OCI-M2 (cell line): ENCODE measurements at regions not wholly inside any gene's neighbourhood (a gene's known extent, or its start where the extent isn't known, plus 50 kb on each side); places are given as distances from the start of the nearest gene placed in this dataset.
"Not testable (repeated sequence)": the region's sequence is repeated elsewhere in the genome, so short reads cannot be mapped to it uniquely, and the experiment has no call there.

Experiments used
- DNase-seq: peaks from one replicate; lab custom pipeline; 2025; ENCODE audit not compliant: unreplicated experiment; lab: John Stamatoyannopoulos, UW

GRCh38 chr12:87349681-87350080 lies 679.5 kb downstream of the C12orf50 start:
- no peak for DNase-seq

DNA sequence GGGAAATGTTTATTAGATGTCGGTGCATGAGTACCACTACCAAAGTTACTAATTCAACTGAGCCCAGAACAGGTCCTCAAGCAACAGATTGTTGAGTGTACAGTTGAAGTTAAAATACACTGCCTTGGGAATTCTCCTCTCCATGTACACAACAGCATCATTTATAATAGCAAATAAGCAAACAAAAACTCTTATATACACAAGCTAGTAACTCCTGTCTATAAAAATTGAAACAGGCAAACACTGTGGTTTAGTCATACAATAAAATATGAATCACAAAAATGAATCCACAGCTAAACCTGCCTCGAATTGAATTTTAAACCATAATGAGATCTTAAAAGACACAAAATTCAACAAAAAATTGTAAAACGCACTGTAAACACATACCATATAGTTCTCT lies 681.1 kb downstream of the C12orf50 start:
- DNase-seq = no peak

- DNase-seq = no peak
Observed at GRCh38 chr12:87344699-87345098, 684.5 kb downstream of the C12orf50 start.

GRCh38 chr12:87338681-87339080 lies 690.5 kb downstream of the C12orf50 start:
- DNase-seq = no peak

GRCh38 chr12:87336814-87337336 lies 692.3 kb downstream of the C12orf50 start:
- DNase-seq = no peak

DNA sequence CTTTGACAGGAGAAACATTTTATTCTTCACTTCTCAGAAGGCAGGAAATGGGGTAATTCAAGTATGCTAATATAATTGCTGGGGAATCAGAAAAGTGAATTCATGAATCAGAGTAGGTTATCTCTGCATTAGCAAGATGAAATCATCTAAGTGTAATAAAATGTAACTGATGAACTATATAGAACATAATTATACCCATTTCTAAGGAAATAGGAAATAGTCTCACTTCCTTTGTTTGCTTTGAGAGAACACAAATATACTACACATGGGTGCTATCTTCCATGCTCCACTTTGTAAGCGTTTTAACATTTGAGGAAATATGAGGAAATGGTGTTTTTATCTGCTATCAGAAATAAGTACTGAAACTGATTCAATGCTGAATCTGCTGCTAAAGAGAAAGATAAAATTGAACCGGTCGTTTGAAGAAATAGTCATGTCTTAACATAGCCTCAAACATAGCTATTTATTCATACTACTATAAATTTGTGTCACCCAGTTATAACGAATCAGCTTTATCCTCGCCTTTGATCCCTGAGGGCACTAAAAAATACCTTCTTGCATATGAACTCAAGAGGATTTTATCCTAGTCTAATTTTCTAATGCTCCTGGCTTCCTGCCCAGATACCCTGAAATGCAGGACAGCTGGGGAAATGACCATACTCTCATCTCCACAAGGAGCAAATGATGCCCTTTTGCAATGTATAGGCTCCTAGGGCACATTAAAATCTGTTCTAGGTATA lies 696.0 kb downstream of the C12orf50 start:
- DNase-seq = no peak

DNA sequence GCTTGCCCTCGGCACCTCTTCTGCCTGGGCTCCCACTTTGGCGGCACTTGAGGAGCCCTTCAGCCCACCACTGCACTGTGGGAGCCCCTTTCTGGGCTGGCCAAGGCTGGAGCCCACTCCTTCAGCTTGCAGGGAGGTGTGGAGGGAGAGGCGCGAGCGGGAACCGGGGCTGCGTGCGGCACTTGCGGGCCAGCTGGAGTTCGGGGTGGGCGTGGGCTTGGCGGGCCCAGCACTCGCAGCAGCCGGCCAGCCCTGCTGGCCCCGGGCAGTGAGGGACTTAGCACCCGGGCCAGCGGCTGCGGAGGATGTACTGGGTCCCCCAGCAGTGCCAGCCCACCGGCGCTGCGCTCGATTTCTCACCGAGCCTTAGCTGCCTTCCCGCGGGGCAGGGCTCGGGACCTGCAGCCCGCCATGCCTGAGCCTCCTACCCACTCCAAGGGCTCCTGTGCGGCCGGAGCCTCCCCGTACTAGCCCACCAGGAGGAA lies 699.1 kb downstream of the C12orf50 start:
- not testable (repeated sequence) for DNase-seq

- DNase-seq = no peak
Observed at GRCh38 chr12:87329076-87329863, 699.9 kb downstream of the C12orf50 start.

- no peak for DNase-seq
Observed at GRCh38 chr12:87323369-87323768, 705.8 kb downstream of the C12orf50 start.

- no peak for DNase-seq
Observed at GRCh38 chr12:87320724-87321123, 708.5 kb downstream of the C12orf50 start.

DNA sequence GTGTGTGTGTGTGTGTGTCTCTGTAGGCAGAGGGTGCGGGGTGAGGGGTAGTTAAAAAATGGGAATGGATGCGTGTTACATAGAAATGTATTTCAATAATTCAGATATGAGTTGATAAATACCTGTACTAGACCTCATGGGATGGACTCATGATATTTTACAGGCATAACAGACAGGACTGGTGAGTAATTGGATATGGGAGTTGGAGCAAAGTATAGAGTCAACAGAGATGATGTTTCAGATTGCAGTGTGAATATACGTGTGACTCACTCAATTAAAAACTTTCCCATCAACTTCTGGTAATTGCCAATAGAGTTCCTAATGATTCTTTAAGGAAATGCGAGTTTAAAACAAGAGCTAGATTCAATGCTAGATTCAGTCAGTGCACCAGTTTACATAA lies 711.9 kb downstream of the C12orf50 start:
- no peak for DNase-seq

- no peak for DNase-seq
Observed at GRCh38 chr12:87311206-87311605, 718.0 kb downstream of the C12orf50 start.

GRCh38 chr12:87310126-87310525 lies 719.1 kb downstream of the C12orf50 start:
- DNase-seq = no peak

DNA sequence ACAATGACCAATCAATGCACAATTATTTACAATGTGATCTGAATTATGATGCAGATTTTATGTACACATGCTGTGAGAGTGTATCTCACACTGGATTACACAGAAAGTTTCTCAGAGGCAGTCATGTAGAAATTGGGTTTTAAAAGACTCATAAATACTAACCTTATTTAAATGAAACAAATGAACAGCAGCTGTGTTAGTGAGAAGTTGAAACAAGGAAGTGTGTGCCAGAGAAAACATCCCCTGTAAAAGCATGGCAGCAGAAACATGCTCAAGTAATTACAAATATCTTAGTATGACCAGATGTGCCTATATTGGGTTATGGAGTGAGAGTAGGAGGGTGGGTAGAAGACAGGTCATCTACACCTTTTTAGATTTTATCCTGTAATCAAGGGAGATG lies 723.7 kb downstream of the C12orf50 start:
- no peak for DNase-seq

- no peak for DNase-seq
Observed at GRCh38 chr12:87304406-87304805, 724.8 kb downstream of the C12orf50 start.

- no peak for DNase-seq
Observed at GRCh38 chr12:87303396-87304012, 725.7 kb downstream of the C12orf50 start.

DNA sequence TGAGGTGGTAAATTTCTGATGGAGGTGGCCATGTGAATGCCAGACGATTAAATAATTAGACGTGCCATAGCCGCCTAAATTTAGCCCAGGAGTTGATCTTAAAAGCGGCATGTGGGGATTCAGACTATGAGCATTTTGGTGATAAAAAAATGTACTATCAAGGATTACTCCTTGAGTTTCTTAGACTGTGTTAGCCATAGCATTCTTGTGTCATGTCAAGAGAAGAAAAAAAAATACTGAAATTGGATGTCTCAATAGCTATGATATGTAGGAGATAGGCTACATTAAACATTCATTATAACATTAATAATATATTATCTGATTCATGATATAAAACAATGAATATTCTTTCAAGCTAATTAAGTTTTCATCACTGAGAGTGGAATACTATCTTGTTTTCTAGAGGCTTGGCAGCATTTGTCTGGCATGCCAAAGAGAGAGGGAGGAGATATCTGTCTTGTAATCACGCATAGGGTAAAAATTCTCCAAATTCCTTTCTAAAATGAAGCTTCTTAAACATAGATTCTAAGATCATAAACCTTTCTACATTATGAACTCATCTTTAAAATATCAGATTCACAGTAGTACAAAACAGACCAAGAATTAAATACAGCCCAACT lies 727.0 kb downstream of the C12orf50 start:
- no peak for DNase-seq

DNA sequence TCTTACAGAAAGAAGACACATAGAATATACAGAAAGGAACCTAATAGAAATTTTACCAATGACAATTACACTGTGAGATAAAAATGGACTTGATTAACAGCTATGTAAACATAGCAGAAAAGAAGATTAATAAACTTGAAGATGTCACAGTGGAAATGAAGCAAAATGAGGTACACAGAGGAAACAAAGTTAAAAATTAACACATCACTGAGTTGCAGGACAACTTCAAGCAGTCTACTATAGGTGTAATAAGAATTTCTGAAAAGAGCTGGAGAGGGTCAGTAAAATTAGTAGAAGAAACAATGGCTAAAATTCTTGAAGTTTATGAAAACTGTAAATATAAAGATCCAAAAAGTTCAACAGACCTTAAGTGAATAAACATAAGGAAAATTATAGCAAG lies 738.7 kb downstream of the C12orf50 start:
- no peak for DNase-seq

- no peak for DNase-seq
Observed at GRCh38 chr12:87283886-87284285, 745.3 kb downstream of the C12orf50 start.

GRCh38 chr12:87283111-87283510 lies 746.1 kb downstream of the C12orf50 start:
- DNase-seq = no peak

DNA sequence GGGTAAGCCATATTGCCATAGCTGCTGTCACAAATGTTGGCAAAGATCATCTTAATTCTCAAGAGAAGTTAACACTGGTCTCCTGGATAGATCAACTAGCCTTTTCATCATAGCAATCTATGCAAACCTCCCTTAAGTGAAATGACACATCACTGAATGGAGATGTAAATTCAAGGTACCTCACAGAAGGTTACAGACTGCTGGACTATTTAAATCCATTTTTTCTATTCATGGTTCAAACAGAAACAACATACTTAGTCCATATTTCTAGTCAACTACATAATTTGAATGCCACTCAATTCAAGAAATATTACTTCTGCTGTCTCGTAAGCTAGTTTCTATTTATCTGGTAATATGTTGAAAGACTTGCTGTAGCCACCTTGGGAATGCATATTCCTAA lies 748.3 kb downstream of the C12orf50 start:
- no peak for DNase-seq
